ENCODE measurements at regions not wholly inside any gene's neighbourhood (a gene's known extent, or its start where the extent isn't known, plus 50 kb on each side); places are given as distances from the start of the nearest gene placed in this dataset.

DNA sequence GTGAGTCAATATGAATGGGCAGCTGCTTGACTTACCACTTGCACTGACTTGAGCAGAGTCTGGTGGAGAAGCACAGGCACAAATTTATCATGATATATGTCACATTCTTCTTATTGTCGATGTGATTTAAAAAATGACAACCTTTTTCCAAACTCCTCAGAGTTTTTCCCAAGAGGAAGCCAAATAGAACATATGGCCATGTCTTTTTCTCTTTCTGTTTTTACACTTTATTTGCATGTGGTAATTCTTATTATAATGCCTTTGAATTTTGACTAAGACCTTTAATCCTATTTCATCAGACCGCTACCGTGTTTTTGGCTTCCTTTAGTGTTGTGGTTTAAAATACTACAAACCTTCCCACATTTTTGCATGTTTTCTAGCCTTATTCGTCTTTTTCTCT lies 666.2 kb downstream of the PDCD6IP start:
- no peak overlapping the region for H3K4me2 ChIP-seq (ENCODE audit: low read depth, low read length, poor library complexity, severe bottlenecking)
- H3K9me2 ChIP-seq (replicated peaks; ENCODE audit: insufficient read depth, low read length): no peaks in the 10 kb centered on the region
- no peaks in the 10 kb centered on the region for H3K9me3 ChIP-seq (ENCODE audit: insufficient read depth, low read length)
- H2AFZ ChIP-seq (ENCODE audit: low read depth, low read length, severe bottlenecking): no peak overlapping the region
- no peak overlapping the region for H3K4me3 ChIP-seq (ENCODE audit: insufficient read depth, low read length, poor library complexity, severe bottlenecking)
- H3K27ac ChIP-seq (ENCODE audit: low read depth, low read length): no peak overlapping the region
- no peaks in the 10 kb centered on the region for H3K27me3 ChIP-seq (ENCODE audit: low read length)
- H3F3A ChIP-seq (ENCODE audit: insufficient read depth): no peaks in the 10 kb centered on the region
- no peaks in the 10 kb centered on the region for H3K36me3 ChIP-seq (ENCODE audit: low read length)
- H3K9ac ChIP-seq (ENCODE audit: low read length): no peak overlapping the region
- no peaks in the 10 kb centered on the region for H4K20me1 ChIP-seq (ENCODE audit: low read depth, low read length)
- TF ChIP-seq, protein P1, sequence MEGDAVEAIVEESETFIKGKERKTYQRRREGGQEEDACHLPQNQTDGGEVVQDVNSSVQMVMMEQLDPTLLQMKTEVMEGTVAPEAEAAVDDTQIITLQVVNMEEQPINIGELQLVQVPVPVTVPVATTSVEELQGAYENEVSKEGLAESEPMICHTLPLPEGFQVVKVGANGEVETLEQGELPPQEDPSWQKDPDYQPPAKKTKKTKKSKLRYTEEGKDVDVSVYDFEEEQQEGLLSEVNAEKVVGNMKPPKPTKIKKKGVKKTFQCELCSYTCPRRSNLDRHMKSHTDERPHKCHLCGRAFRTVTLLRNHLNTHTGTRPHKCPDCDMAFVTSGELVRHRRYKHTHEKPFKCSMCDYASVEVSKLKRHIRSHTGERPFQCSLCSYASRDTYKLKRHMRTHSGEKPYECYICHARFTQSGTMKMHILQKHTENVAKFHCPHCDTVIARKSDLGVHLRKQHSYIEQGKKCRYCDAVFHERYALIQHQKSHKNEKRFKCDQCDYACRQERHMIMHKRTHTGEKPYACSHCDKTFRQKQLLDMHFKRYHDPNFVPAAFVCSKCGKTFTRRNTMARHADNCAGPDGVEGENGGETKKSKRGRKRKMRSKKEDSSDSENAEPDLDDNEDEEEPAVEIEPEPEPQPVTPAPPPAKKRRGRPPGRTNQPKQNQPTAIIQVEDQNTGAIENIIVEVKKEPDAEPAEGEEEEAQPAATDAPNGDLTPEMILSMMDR (IDR thresholded peaks at IDR 0.05; ENCODE audit: insufficient read depth, low read length, poor library complexity, severe bottlenecking): no peak
- TF ChIP-seq EZH2phosphoT487 (conservative IDR thresholded peaks at IDR 0.05; ENCODE audit: low read length): no peak
- H3K79me2 ChIP-seq (ENCODE audit: insufficient read depth, low read length): no peaks in the 10 kb centered on the region

DNA sequence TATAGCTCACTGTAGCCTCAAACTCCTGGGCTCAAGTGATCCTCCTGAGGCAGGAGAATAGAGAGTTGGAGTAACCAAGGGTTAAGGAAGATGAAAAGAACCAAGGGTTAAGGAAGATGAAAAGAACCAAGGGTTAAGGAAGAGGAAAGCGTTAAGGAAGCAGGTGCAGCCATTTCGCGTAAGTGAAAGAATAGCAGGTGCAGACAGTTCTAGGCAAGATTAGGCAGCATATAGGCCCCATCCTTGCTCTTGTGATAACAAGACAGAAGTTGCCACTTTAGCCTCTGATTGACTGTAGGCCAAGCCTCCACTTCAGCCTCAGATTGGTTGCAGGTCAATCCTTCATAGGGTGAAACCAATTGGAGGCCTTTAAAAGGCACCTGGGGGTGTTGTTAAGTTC lies 677.4 kb downstream of the PDCD6IP start:
- Histone ChIP-seq H3K27me3 (ENCODE audit: low read length) (no peaks in the 10 kb centered on the region), H3F3A (ENCODE audit: insufficient read depth) (no peaks in the 10 kb centered on the region), H3K79me2 (ENCODE audit: insufficient read depth, low read length) (no peaks in the 10 kb centered on the region), H3K4me2 (ENCODE audit: low read depth, low read length, poor library complexity, severe bottlenecking) (no peak overlapping the region), H3K9me3 (ENCODE audit: insufficient read depth, low read length) (no peaks in the 10 kb centered on the region), H2AFZ (ENCODE audit: low read depth, low read length, severe bottlenecking) (no peak overlapping the region), H4K20me1 (ENCODE audit: low read depth, low read length) (no peaks in the 10 kb centered on the region), H3K4me3 (ENCODE audit: insufficient read depth, low read length, poor library complexity, severe bottlenecking) (no peak overlapping the region), H3K9me2 (replicated peaks; ENCODE audit: insufficient read depth, low read length) (no peaks in the 10 kb centered on the region), H3K9ac (ENCODE audit: low read length) (no peak overlapping the region), H3K27ac (ENCODE audit: low read depth, low read length) (no peak overlapping the region), H3K36me3 (ENCODE audit: low read length) (no peaks in the 10 kb centered on the region)
- TF ChIP-seq, protein P1 (IDR thresholded peaks at IDR 0.05; ENCODE audit: insufficient read depth, low read length, poor library complexity, severe bottlenecking): no peak
- TF ChIP-seq EZH2phosphoT487 (conservative IDR thresholded peaks at IDR 0.05; ENCODE audit: low read length): no peak

DNA sequence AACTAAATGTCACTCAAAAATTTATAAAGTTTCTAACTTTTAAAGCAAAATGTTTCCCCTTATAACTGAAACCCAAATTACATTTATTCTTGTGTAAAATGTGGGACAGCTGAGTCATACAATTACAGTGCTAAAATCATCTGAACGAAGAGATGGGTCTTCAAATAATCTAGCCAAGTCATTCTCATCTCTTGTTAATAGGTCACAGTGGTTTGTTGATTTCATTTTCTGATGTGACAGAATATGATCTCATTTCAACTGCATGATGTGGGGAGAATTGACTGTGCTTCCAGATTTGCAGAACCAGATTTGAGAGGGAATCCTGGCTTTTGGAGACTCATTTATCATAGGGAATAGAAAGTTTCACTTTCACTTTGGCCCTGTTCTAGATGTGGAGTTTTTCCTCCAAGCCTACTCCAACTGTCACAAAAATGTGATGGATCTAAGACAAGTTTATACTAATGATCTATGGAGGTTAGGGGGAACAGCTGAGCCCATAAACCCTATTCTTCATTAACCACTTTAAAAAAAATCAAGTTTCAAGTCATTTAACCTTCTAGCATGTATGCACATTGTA lies 685.0 kb downstream of the PDCD6IP start:
- Histone ChIP-seq H3K9me3 (ENCODE audit: insufficient read depth, low read length) (no peaks in the 10 kb centered on the region), H3F3A (ENCODE audit: insufficient read depth) (no peaks in the 10 kb centered on the region), H4K20me1 (ENCODE audit: low read depth, low read length) (no peaks in the 10 kb centered on the region), H3K27me3 (ENCODE audit: low read length) (no peaks in the 10 kb centered on the region), H3K4me2 (ENCODE audit: low read depth, low read length, poor library complexity, severe bottlenecking) (no peak overlapping the region), H3K79me2 (ENCODE audit: insufficient read depth, low read length) (no peaks in the 10 kb centered on the region), H3K9ac (ENCODE audit: low read length) (no peak overlapping the region), H3K9me2 (replicated peaks; ENCODE audit: insufficient read depth, low read length) (no peaks in the 10 kb centered on the region), H3K27ac (ENCODE audit: low read depth, low read length) (no peak overlapping the region), H3K4me3 (ENCODE audit: insufficient read depth, low read length, poor library complexity, severe bottlenecking) (no peak overlapping the region), H2AFZ (ENCODE audit: low read depth, low read length, severe bottlenecking) (no peak overlapping the region), H3K36me3 (ENCODE audit: low read length) (no peaks in the 10 kb centered on the region)
- no peak for TF ChIP-seq EZH2phosphoT487 (conservative IDR thresholded peaks at IDR 0.05; ENCODE audit: low read length)
- TF ChIP-seq, protein P1 (IDR thresholded peaks at IDR 0.05; ENCODE audit: insufficient read depth, low read length, poor library complexity, severe bottlenecking): no peak
